CD4-positive, alpha-beta T cell treated with Interleukin-17A for 1 hour (primary cell): ENCODE measurements at regions not wholly inside any gene's neighbourhood (a gene's known extent, or its start where the extent isn't known, plus 50 kb on each side); places are given as distances from the start of the nearest gene placed in this dataset.
"Not testable (repeated sequence)": the region's sequence is repeated elsewhere in the genome, so short reads cannot be mapped to it uniquely, and the experiment has no call there.

Source experiments
- DNase-seq: peaks from one replicate; pipeline ENCODE4 v3.0.0-alpha.2; 2020

GRCh38 chr10:85407088-85407487 is 959.5 kb downstream of the GRID1 start:
- DNase-seq = no peak

- no peak for DNase-seq
Measured at GRCh38 chr10:85408388-85408787, 958.2 kb downstream of the GRID1 start.

GRCh38 chr10:85410586-85410985 is 956.0 kb downstream of the GRID1 start:
- DNase-seq = not testable (repeated sequence)

GRCh38 chr10:85413570-85413969 is 953.0 kb downstream of the GRID1 start:
- no peak for DNase-seq

GRCh38 chr10:85420501-85421191 is 945.9 kb downstream of the GRID1 start:
- no peak for DNase-seq

- DNase-seq = no peak
Measured at GRCh38 chr10:85421421-85421820, 945.2 kb downstream of the GRID1 start.

- DNase-seq = no peak
Measured at GRCh38 chr10:85429126-85429525, 937.5 kb downstream of the GRID1 start.

GRCh38 chr10:85430991-85431390 is 935.6 kb downstream of the GRID1 start:
- DNase-seq = no peak

GRCh38 chr10:85433248-85433647 is 933.3 kb downstream of the GRID1 start:
- DNase-seq = no peak

- DNase-seq = no peak
Measured at GRCh38 chr10:85444868-85445267, 921.7 kb downstream of the GRID1 start.

- DNase-seq = no peak
Measured at GRCh38 chr10:85445702-85446101, 920.9 kb downstream of the GRID1 start.

- DNase-seq = no peak
Measured at GRCh38 chr10:85446827-85447226, 919.8 kb downstream of the GRID1 start.

- no peak for DNase-seq
Measured at GRCh38 chr10:85447690-85448089, 918.9 kb downstream of the GRID1 start.

- DNase-seq = no peak
Measured at GRCh38 chr10:85448716-85449115, 917.9 kb downstream of the GRID1 start.

- no peak for DNase-seq
Measured at GRCh38 chr10:85454386-85454785, 912.2 kb downstream of the GRID1 start.

GRCh38 chr10:85457191-85457590 is 909.4 kb downstream of the GRID1 start:
- DNase-seq = no peak

- DNase-seq = no peak
Measured at GRCh38 chr10:85458324-85458723, 908.3 kb downstream of the GRID1 start.

GRCh38 chr10:85459906-85460305 is 906.7 kb downstream of the GRID1 start:
- no peak for DNase-seq

GRCh38 chr10:85464336-85464735 is 902.3 kb downstream of the GRID1 start:
- DNase-seq = no peak

- DNase-seq = no peak
Measured at GRCh38 chr10:85477979-85478378, 888.6 kb downstream of the GRID1 start.

- no peak for DNase-seq
Measured at GRCh38 chr10:85490431-85490830, 876.2 kb downstream of the GRID1 start.

GRCh38 chr10:85491652-85492051 is 874.9 kb downstream of the GRID1 start:
- no peak for DNase-seq

GRCh38 chr10:85492684-85493083 is 873.9 kb downstream of the GRID1 start:
- DNase-seq = no peak

GRCh38 chr10:85493703-85494102 is 872.9 kb downstream of the GRID1 start:
- no peak for DNase-seq

- DNase-seq = not testable (repeated sequence)
Measured at GRCh38 chr10:85504641-85505040, 862.0 kb downstream of the GRID1 start.
